Fibroblast of lung (primary cell): ENCODE measurements at regions not wholly inside any gene's neighbourhood (a gene's known extent, or its start where the extent isn't known, plus 50 kb on each side); places are given as distances from the start of the nearest gene placed in this dataset.

Experiments used
- DNase-seq, 2 donors: peaks; one replicate each; pipeline versions ENCODE4 v3.0.0 to v3.0.0-alpha.2; 2010; ENCODE audit warnings: low read depth in 2 of 2
- H2AFZ ChIP-seq: 2 replicates; pipeline ENCODE4 v1.5.1; 2012; ENCODE audit warnings: low read length, control low read depth, inconsistent platforms
- H3K27ac ChIP-seq: 2 replicates; pipeline ENCODE4 v1.5.1; 2011; ENCODE audit warnings: low read length, control low read depth; ENCODE audit not compliant: insufficient read depth
- H3K27me3 ChIP-seq: 2 replicates; pipeline ENCODE4 v1.5.1; 2011; ENCODE audit warnings: mild to moderate bottlenecking, low read length; ENCODE audit not compliant: control insufficient read depth, insufficient read depth
- H3K36me3 ChIP-seq: 2 replicates; pipeline ENCODE4 v1.5.1; 2011; ENCODE audit warnings: low read length; ENCODE audit not compliant: control insufficient read depth, insufficient read depth
- H3K4me1 ChIP-seq: 2 replicates; pipeline ENCODE4 v1.5.1; 2011; ENCODE audit warnings: low read length; ENCODE audit not compliant: control insufficient read depth, insufficient read depth; ENCODE audit errors: extremely low read depth
- H3K4me2 ChIP-seq: 2 replicates; pipeline ENCODE4 v1.5.1; 2011; ENCODE audit warnings: low read length, control low read depth; ENCODE audit not compliant: insufficient read depth; ENCODE audit errors: extremely low read depth
- H3K4me3 ChIP-seq, 4 experiments: fragments of 200-600 bp in 1 of 4; sonication (generic) in 1 of 4; replicated peaks in 1 of 4; 2 replicates each; pipeline ENCODE4 v1.5.1; 2011 to 2016; ENCODE audit warnings: low read length in 4 of 4, low read depth in 3 of 4, mild to moderate bottlenecking in 3 of 4, control low read depth in 2 of 4, inconsistent platforms in 1 of 4, mixed read lengths in 1 of 4; ENCODE audit not compliant: insufficient read depth in 1 of 4; ENCODE audit errors: control extremely low read depth in 1 of 4
- H3K79me2 ChIP-seq: 2 replicates; pipeline ENCODE4 v1.5.1; 2012; ENCODE audit warnings: mild to moderate bottlenecking, low read length, inconsistent platforms; ENCODE audit not compliant: control insufficient read depth, insufficient read depth
- H3K9ac ChIP-seq: 2 replicates; pipeline ENCODE4 v1.5.1; 2011; ENCODE audit warnings: mild to moderate bottlenecking, low read length, control low read depth; ENCODE audit not compliant: insufficient read depth
- H3K9me3 ChIP-seq: 2 replicates; pipeline ENCODE4 v1.5.1; 2012; ENCODE audit warnings: low read depth, low read length; ENCODE audit not compliant: control insufficient read depth, insufficient read depth
- H4K20me1 ChIP-seq: 2 replicates; pipeline ENCODE4 v1.5.1; 2011; ENCODE audit warnings: low read length; ENCODE audit not compliant: control insufficient read depth, insufficient read depth; ENCODE audit errors: extremely low read depth
- CTCF ChIP-seq, 2 donors: IDR thresholded peaks in 1 of 2; conservative IDR thresholded peaks in 1 of 2; 1 replicate in 1 of 2; 2 replicates in 1 of 2; pipeline ENCODE4 v1.5.1; 2011 to 2012; ENCODE audit warnings: low read length in 2 of 2, control low read depth in 1 of 2, inconsistent platforms in 1 of 2, low read depth in 1 of 2, mild to moderate bottlenecking in 1 of 2
- EZH2 ChIP-seq: IDR thresholded peaks from 2 replicates; pipeline ENCODE4 v1.5.1; 2012; ENCODE audit warnings: low read length, control low read depth, mild to moderate bottlenecking; ENCODE audit errors: missing control alignments

DNA sequence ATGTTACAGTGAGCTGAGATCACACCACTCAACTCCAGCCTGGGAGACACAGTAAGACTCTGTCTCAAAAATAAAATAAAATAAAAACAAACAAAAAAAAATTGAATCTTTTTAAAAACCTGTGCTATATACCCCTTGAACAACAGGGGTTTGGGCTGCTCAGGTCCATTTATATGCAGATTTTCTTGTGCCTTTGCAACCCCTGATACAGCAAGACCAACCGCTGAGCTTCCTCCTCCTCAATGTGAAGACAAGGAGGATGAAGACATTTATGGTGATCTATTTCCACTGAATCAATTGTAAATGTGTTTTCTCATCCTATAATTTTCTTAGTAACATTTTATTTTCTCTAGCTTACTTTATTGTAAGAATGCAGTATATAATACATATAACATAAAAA lies 831.0 kb upstream of the ARPP21 start:
- DNase-seq, result no peak
- Histone ChIP-seq H3K4me1 (no peaks in the 10 kb centered on the region), H3K9ac (no peak overlapping the region), H2AFZ (no peak overlapping the region), H3K4me3 (no peak overlapping the region), H4K20me1 (no peaks in the 10 kb centered on the region), H3K36me3 (no peaks in the 10 kb centered on the region), H3K27ac (no peak overlapping the region), H3K4me2 (no peak overlapping the region), H3K79me2 (no peaks in the 10 kb centered on the region), H3K9me3 (no peaks in the 10 kb centered on the region), H3K27me3 (no peaks in the 10 kb centered on the region)
- TF ChIP-seq EZH2 (no peak), CTCF (conservative IDR thresholded peaks at IDR 0.05 in 1 of 2, IDR thresholded peaks at IDR 0.05 in 1 of 2; ENCODE audit: low read depth in 1 of 2, low read length in 2 of 2) (no peak)

- Histone ChIP-seq H3K27ac (no peak overlapping the region), H3K4me3 (no peak overlapping the region), H3K79me2 (no peaks in the 10 kb centered on the region), H3K9me3 (no peaks in the 10 kb centered on the region), H4K20me1 (no peaks in the 10 kb centered on the region), H3K4me1 (no peaks in the 10 kb centered on the region), H3K9ac (no peak overlapping the region), H3K27me3 (no peaks in the 10 kb centered on the region), H3K4me2 (no peak overlapping the region), H3K36me3 (no peaks in the 10 kb centered on the region), H2AFZ (no peak overlapping the region)
- TF ChIP-seq EZH2 (no peak), CTCF (conservative IDR thresholded peaks at IDR 0.05 in 1 of 2, IDR thresholded peaks at IDR 0.05 in 1 of 2; ENCODE audit: low read depth in 1 of 2, low read length in 2 of 2) (no peak)
- no peak for DNase-seq
Observed at GRCh38 chr3:34828847-34829246, 810.5 kb upstream of the ARPP21 start.

DNA sequence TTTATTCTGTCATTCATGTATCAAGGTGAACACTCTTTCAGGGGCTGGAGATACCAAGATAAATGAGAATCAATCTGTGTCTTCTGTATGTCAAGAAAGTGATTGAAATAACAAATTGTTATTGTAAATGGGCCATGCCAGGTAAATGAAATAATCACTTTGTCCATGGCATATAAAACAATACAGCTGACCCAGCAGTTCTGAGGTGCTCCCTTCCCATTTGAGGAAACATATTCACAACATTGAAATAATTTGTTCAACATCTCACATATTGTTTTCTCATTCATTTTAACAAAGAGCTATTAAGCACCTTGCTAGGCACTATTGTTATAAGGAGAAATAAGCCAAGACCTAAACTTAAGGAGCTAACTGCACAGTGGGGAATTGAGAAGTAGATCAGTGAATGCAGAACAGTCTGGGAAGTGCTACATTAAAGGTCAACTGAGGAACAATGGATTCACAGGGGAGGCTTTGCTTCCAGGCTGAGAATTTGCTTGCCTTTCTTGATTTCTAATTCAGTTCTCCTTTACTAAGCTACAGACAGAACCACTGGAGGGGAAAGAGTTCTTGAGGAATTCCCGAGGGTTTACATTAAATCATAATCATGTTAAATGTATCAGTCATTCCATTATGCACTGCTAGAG lies 806.3 kb upstream of the ARPP21 start:
- Histone ChIP-seq H3K4me2 (no peak overlapping the region), H3K27ac (no peak overlapping the region), H3K4me3 (no peak overlapping the region), H3K36me3 (no peaks in the 10 kb centered on the region), H3K27me3 (no peaks in the 10 kb centered on the region), H2AFZ (no peak overlapping the region), H3K4me1 (no peaks in the 10 kb centered on the region), H3K9me3 (no peaks in the 10 kb centered on the region), H4K20me1 (no peaks in the 10 kb centered on the region), H3K79me2 (no peaks in the 10 kb centered on the region), H3K9ac (no peak overlapping the region)
- no peak for DNase-seq
- TF ChIP-seq CTCF (conservative IDR thresholded peaks at IDR 0.05 in 1 of 2, IDR thresholded peaks at IDR 0.05 in 1 of 2; ENCODE audit: low read depth in 1 of 2, low read length in 2 of 2) (no peak), EZH2 (no peak)
